Neural crest cell (in vitro differentiated cells): ENCODE measurements at regions not wholly inside any gene's neighbourhood (a gene's known extent, or its start where the extent isn't known, plus 50 kb on each side); places are given as distances from the start of the nearest gene placed in this dataset.

Experiments used
- DNase-seq: peaks from one replicate; pipeline ENCODE4 v3.0.0; 2021; ENCODE audit warnings: low read depth, mixed read lengths, low spot score
- H3K27ac Mint-ChIP-seq: one replicate; pipeline ENCODE4 v1.8.0; 2021; ENCODE audit warnings: mild to moderate bottlenecking, mixed read lengths; ENCODE audit not compliant: unreplicated experiment
- H3K27me3 Mint-ChIP-seq: 2 replicates; pipeline ENCODE4 v1.8.0; 2021; ENCODE audit warnings: low read depth, mild to moderate bottlenecking, mixed read lengths
- H3K36me3 Mint-ChIP-seq: 2 replicates; pipeline ENCODE4 v1.8.0; 2021; ENCODE audit warnings: low read depth, mild to moderate bottlenecking, mixed read lengths
- H3K4me1 Mint-ChIP-seq: 2 replicates; pipeline ENCODE4 v1.8.0; 2021; ENCODE audit warnings: mixed read lengths
- H3K4me3 Mint-ChIP-seq: one replicate; pipeline ENCODE4 v1.8.0; 2021; ENCODE audit warnings: mild to moderate bottlenecking, mixed read lengths
- H3K9me3 Mint-ChIP-seq: 2 replicates; pipeline ENCODE4 v1.8.0; 2021; ENCODE audit warnings: mixed read lengths
- TF ChIP-seq, protein P1 (sequence below): fragments of 200-600 bp; sonication (generic); conservative IDR thresholded peaks from 2 replicates; pipeline ENCODE4 v1.5.0; 2021; ENCODE audit warnings: antibody characterized with exemption, mild to moderate bottlenecking

DNA sequence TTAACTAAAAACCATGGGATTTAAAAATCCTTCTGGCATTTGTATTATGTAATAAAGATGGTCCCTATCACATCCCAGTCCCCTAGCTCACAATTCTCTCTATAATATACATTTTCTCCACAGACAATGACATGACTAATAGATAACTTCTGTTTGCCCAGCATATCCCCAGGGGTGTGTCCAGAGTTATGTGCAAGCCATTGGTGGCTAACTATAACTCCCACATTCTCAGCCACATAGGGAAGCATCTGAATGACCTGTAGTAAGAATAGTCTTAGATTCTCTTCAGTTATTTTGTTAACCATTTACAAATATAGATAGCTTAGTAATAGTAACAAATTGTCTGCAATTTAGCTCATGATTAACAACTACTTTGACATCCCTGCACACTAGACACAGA is 52.2 kb upstream of the RBSN start:
- Mint-ChIP-seq H3K27me3 (peaks cover 61% of the 10 kb centered on the region), H3K9me3 (no peaks in the 10 kb centered on the region), H3K4me1 (no peaks in the 10 kb centered on the region), H3K27ac (no peak overlapping the region), H3K36me3 (no peaks in the 10 kb centered on the region), H3K4me3 (no peak overlapping the region)
- DNase-seq = no peak
- TF ChIP-seq, protein P1, sequence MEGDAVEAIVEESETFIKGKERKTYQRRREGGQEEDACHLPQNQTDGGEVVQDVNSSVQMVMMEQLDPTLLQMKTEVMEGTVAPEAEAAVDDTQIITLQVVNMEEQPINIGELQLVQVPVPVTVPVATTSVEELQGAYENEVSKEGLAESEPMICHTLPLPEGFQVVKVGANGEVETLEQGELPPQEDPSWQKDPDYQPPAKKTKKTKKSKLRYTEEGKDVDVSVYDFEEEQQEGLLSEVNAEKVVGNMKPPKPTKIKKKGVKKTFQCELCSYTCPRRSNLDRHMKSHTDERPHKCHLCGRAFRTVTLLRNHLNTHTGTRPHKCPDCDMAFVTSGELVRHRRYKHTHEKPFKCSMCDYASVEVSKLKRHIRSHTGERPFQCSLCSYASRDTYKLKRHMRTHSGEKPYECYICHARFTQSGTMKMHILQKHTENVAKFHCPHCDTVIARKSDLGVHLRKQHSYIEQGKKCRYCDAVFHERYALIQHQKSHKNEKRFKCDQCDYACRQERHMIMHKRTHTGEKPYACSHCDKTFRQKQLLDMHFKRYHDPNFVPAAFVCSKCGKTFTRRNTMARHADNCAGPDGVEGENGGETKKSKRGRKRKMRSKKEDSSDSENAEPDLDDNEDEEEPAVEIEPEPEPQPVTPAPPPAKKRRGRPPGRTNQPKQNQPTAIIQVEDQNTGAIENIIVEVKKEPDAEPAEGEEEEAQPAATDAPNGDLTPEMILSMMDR = no peak

DNA sequence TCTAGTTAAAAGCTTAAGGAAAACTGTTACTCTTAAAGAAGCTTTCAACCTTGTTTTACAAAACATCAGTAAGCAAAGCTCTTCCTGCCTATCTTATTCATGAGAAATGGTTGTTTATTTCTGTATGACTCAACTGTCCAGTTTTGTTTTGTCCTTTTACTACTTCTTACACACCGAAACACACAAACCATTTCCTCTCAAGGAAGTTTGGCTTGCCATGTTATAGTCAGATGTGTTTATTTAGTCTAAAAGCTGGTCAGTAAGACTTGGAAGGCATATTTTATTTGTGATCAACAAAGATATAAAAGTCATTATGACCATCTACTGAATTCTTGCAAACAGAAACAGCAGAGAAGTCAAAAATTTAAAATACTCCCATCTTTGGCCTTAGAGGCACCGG is 53.2 kb upstream of the RBSN start:
- Mint-ChIP-seq H3K9me3 (no peaks in the 10 kb centered on the region), H3K4me3 (no peak overlapping the region), H3K27ac (no peak overlapping the region), H3K36me3 (no peaks in the 10 kb centered on the region), H3K4me1 (no peaks in the 10 kb centered on the region), H3K27me3 (peaks cover 61% of the 10 kb centered on the region)
- DNase-seq = no peak
- TF ChIP-seq, protein P1 = no peak

DNA sequence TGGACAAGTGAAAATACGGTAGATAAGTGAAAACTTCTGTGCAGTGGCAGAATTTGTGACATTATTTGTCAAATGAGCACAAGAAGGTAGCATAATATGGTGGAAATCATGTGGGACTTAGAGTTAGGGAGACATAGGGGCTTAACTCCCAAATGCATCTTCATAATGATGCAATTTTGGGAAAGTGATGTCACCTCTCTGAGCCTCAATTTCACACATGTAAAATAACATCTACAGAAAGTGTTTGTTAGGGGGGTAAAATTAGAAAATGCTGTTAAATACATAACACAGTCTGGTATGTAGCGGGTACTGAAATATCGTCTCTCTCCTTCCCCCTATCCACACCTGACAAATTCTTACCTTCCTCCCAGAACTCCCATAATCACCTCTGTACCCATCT is 52.9 kb upstream of the CAPN7 start:
- TF ChIP-seq, protein P1 = no peak
- Mint-ChIP-seq H3K4me1 (no peaks in the 10 kb centered on the region), H3K4me3 (no peak overlapping the region), H3K36me3 (no peaks in the 10 kb centered on the region), H3K27me3 (peaks cover 68% of the 10 kb centered on the region), H3K9me3 (peaks cover 3% of the 10 kb centered on the region), H3K27ac (no peak overlapping the region)
- no peak for DNase-seq

DNA sequence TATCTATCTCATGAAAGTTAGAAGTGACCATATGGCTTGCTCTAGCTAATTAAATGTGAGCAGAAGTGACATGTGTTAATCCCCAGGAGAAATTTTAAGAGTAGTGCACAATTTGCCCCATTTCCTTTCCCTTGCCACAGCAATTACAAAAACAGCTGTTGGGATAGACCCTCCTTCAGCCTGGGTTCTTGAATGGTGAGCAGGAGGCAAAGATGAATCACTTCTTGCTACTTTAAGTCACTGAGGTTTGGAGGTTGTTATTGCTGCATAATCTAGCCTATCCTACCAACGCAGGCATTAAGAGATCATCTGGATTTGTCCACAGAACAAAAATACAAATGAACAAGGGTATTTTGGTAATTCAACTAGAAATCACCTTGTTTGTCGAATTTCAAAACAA is 51.7 kb upstream of the CAPN7 start:
- no peaks in the 10 kb centered on the region for H3K4me1 Mint-ChIP-seq
- no peaks in the 10 kb centered on the region for H3K36me3 Mint-ChIP-seq
- no peak for DNase-seq
- no peak overlapping the region for H3K4me3 Mint-ChIP-seq
- H3K27ac Mint-ChIP-seq = no peak overlapping the region
- peaks cover 73% of the 10 kb centered on the region for H3K27me3 Mint-ChIP-seq
- TF ChIP-seq, protein P1 = no peak
- H3K9me3 Mint-ChIP-seq = peaks cover 3% of the 10 kb centered on the region

DNA sequence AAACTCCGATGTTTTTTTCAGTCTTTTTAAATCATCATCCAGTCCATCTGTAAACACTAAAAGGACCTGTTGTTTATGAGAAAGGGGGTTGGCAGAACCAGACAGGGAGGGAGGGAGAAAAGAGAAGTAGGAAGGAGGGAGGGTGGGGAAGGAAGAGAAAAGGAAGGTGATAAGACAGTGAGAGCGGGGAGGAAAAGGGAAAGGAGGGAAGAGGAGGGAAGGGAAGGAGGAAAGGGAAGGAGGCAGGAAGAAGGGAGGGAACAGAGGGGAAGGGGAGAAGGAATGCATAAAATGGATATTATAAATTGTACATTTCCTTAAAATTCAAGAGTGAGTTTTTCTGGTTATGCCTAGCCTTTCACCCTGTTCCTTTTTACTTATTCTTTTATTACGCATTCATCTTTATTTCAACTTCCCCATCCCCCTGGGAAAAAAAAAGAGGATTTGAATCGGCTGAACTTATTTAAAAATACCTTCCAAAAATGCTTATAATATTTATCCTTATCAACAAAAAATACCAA is 50.1 kb upstream of the CAPN7 start:
- Mint-ChIP-seq H3K4me3 (no peak overlapping the region), H3K9me3 (peaks cover 6% of the 10 kb centered on the region), H3K27ac (no peak overlapping the region), H3K27me3 (peaks cover 69% of the 10 kb centered on the region), H3K4me1 (no peaks in the 10 kb centered on the region), H3K36me3 (no peaks in the 10 kb centered on the region)
- no peak for DNase-seq
- TF ChIP-seq, protein P1 = no peak
